Heart left ventricle (tissue), 13 donors: ENCODE measurements at regions not wholly inside any gene's neighbourhood (a gene's known extent, or its start where the extent isn't known, plus 50 kb on each side); places are given as distances from the start of the nearest gene placed in this dataset.
"Not testable (repeated sequence)": the region's sequence is repeated elsewhere in the genome, so short reads cannot be mapped to it uniquely, and the experiment has no call there.

Experiments
- CTCF ChIP-seq, 12 donors: fragments of 200-600 bp; sonication (generic) in 4 of 12; IDR thresholded peaks; one replicate each; pipeline versions ENCODE4 v1.5.0 to v1.8.0; 2018 to 2022; ENCODE audit warnings: antibody characterized with exemption in 12 of 12, mild to moderate bottlenecking in 5 of 12
- POLR2A ChIP-seq, 2 donors: fragments of 450-650 bp; IDR thresholded peaks; one replicate each; pipeline ENCODE4 v1.6.1; 2017; ENCODE audit warnings: antibody characterized with exemption in 2 of 2, mild to moderate bottlenecking in 2 of 2, moderate library complexity in 2 of 2
- donor health status: ischemic (EF 13 %, LVEDD 7.1; RV severe dilation, severe dysfunction).
- donor health status: DM: no; HTN: yes; CAD: no.
- donor health status: DM: no; HTN: no; CAD: no.
- donor health status: ischemic (EF 25% LVEDD 6.9; RV normal size, moderate dysfunction).
- donor health status: ischemic (EF 25% LVEDD 5.7; RV mildly dilated, moderate dysfunction).
- donor health status: ischemic (EF 35%, LVEDD 5.7; RV mildly dilated, moderate dysfunction).
- donor health status: nonischemic (EF 11% LVEDD 7.7; RV severe dilation, severe dysfunction).
- donor health status: DM: yes; HTN: yes; CAD: no.
- donor health status: PGD.
- donor health status: ischemic (EF 29% LVEDD 5.4; RV normal size, mild dysfunction).
- donor health status: nonischemic (EF 23%, LVEDD 6.1; RV moderate dilation, normal function).

GRCh38 chr6:74474046-74474445 is 731.8 kb downstream of the COL12A1 start:
- TF ChIP-seq POLR2A, CTCF (IDR thresholded peaks at IDR 0.05): not testable (repeated sequence)
